K562 (cell line): ENCODE measurements at regions not wholly inside any gene's neighbourhood (a gene's known extent, or its start where the extent isn't known, plus 50 kb on each side); places are given as distances from the start of the nearest gene placed in this dataset.

Source experiments
- ATAC-seq: fragments of 200-7000 bp; cut with Tn5 transposase; 3 replicates; pipeline ENCODE4 v1.9.1; 2020; ENCODE audit warnings: moderate library complexity
- BruUV-seq: library from RNA; stranded (reverse); fragments of 400-500 nt; replicated peaks from 2 replicates; lab custom pipeline; 2021; lab: Mats Ljungman, UMichigan
- CTCF ChIA-PET: fragments of 300-600 bp; formaldehyde crosslinking; extraction: SDS; loops from one replicate; lab custom pipeline; 2021; ENCODE audit warnings: low intra/inter-chr PET ratio; lab: Yijun Ruan, JAX
- POLR2A ChIA-PET: fragments of 300-600, 350-650 bp; sonication (Branson Sonifier 250); formaldehyde crosslinking; extraction: SDS; loops from one replicate; lab custom pipeline; 2021; ENCODE audit warnings: antibody characterized with exemption, inconsistent platforms; lab: Yijun Ruan, JAX
- DNase-seq, 4 experiments: peaks; one replicate each; pipeline versions ENCODE4 v3.0.0 to v3.0.0-alpha.2; 2011 to 2018; ENCODE audit warnings: low spot score in 3 of 4, mixed read lengths in 3 of 4; ENCODE audit errors: extremely low read depth in 1 of 4
- FAIRE-seq: peaks from 2 replicates; lab custom pipeline; 2011; peaks lifted over from hg19 to GRCh38; lab: Jason Lieb, UNC
- H2AFZ ChIP-seq: 2 replicates; pipeline ENCODE4 v1.6.0; 2011; ENCODE audit warnings: low read depth, low read length, control low read depth, inconsistent platforms
- H3K27ac ChIP-seq: fragments of 200-600 bp; 3 replicates; pipeline ENCODE4 v1.8.0; 2011; ENCODE audit warnings: low read depth, mild to moderate bottlenecking, control low read depth, inconsistent platforms, low read length, moderate library complexity, mixed read lengths; ENCODE audit errors: extremely low read depth
- H3K27me3 ChIP-seq, 2 experiments: fragments of 300-600 bp in 1 of 2; 2 replicates in 1 of 2; 3 replicates in 1 of 2; pipeline versions ENCODE4 v1.6.0 to v1.8.0; 2011; ENCODE audit warnings: inconsistent platforms in 2 of 2, low read length in 2 of 2, mild to moderate bottlenecking in 1 of 2, mixed read lengths in 1 of 2, moderate library complexity in 1 of 2; ENCODE audit not compliant: control insufficient read depth in 2 of 2, insufficient read depth in 2 of 2
- H3K36me3 ChIP-seq: fragments of 300-600 bp; 3 replicates; pipeline ENCODE4 v1.8.0; 2011; ENCODE audit warnings: mild to moderate bottlenecking, low read length, inconsistent platforms; ENCODE audit not compliant: control insufficient read depth, insufficient read depth
- H3K4me1 ChIP-seq, 2 experiments: fragments of 200-600 bp in 1 of 2; replicated peaks in 1 of 2; 2 replicates in 1 of 2; 3 replicates in 1 of 2; pipeline versions ENCODE4 v1.5.1 to v1.8.0; 2011; ENCODE audit warnings: inconsistent platforms in 2 of 2, low read length in 2 of 2, mild to moderate bottlenecking in 1 of 2, mixed read lengths in 1 of 2, moderate library complexity in 1 of 2; ENCODE audit not compliant: control insufficient read depth in 2 of 2, insufficient read depth in 2 of 2
- H3K4me2 ChIP-seq: 2 replicates; pipeline ENCODE4 v1.6.1; 2011; ENCODE audit warnings: low read length, control low read depth, inconsistent platforms, mixed read lengths; ENCODE audit not compliant: insufficient read depth
- H3K4me3 ChIP-seq: fragments of 200-600 bp; sonication (generic), shearing (Covaris generic); 2 replicates; pipeline ENCODE4 v1.5.1; 2016; ENCODE audit warnings: control low read depth, inconsistent platforms
- H3K79me2 ChIP-seq: fragments of 200-600 bp; 3 replicates; pipeline ENCODE4 v1.8.0; 2011; ENCODE audit warnings: low read length, inconsistent platforms; ENCODE audit not compliant: control insufficient read depth, insufficient read depth
- H3K9ac ChIP-seq, 2 experiments: 2 replicates each; pipeline versions ENCODE4 v1.6.0 to v1.6.1; 2011; ENCODE audit warnings: low read depth in 2 of 2, low read length in 2 of 2, control low read depth in 1 of 2, inconsistent platforms in 1 of 2, mild to moderate bottlenecking in 1 of 2, mixed read lengths in 1 of 2; ENCODE audit not compliant: insufficient read depth in 1 of 2
- H3K9me1 ChIP-seq: one replicate; pipeline ENCODE4 v1.6.0; 2011; ENCODE audit warnings: inconsistent platforms, mild to moderate bottlenecking, low read length, moderate library complexity; ENCODE audit not compliant: control insufficient read depth, insufficient read depth
- H3K9me3 ChIP-seq: replicated peaks from 2 replicates; pipeline ENCODE4 v1.5.1; 2011; ENCODE audit warnings: low read depth, low read length, inconsistent platforms; ENCODE audit not compliant: control insufficient read depth, insufficient read depth
- H4K20me1 ChIP-seq: replicated peaks from 2 replicates; pipeline ENCODE4 v1.6.1; 2011; ENCODE audit warnings: low read length, inconsistent platforms, mixed read lengths; ENCODE audit not compliant: control insufficient read depth, insufficient read depth
- DPF2 ChIP-seq: fragments of 450-650 bp; IDR thresholded peaks from 2 replicates; pipeline ENCODE4 v1.6.1; 2016
- HOXB6 ChIP-seq: fragments of 250-450 bp; sonication (Bioruptor Pico); IDR thresholded peaks from 2 replicates; pipeline ENCODE4 v1.5.1; 2022; ENCODE audit warnings: mild to moderate bottlenecking, borderline replicate concordance
- L3MBTL2 ChIP-seq: fragments of 450-650 bp; IDR thresholded peaks from 2 replicates; pipeline ENCODE4 v1.6.1; 2016; ENCODE audit warnings: mild to moderate bottlenecking, moderate library complexity
- LARP7 ChIP-seq: fragments of 450-650 bp; IDR thresholded peaks from 2 replicates; pipeline ENCODE4 v1.6.1; 2016
- SRSF1 ChIP-seq: fragments of 200-400 bp; formaldehyde crosslinking; IDR thresholded peaks from 2 replicates; pipeline ENCODE4 v1.6.1; 2017; ENCODE audit warnings: mild to moderate bottlenecking, low read depth, low read length, moderate library complexity
- SUPT5H ChIP-seq: fragments of 450-650 bp; IDR thresholded peaks from 2 replicates; pipeline ENCODE4 v1.6.1; 2016
- XRCC5 ChIP-seq: fragments of 200-400 bp; formaldehyde crosslinking; IDR thresholded peaks from 2 replicates; pipeline ENCODE4 v1.6.1; 2017; ENCODE audit warnings: low read depth, mild to moderate bottlenecking, low read length
- ZBTB9 ChIP-seq: fragments of 450-650 bp; formaldehyde crosslinking; IDR thresholded peaks from 2 replicates; pipeline ENCODE4 v1.4.0; 2020; ENCODE audit warnings: mild to moderate bottlenecking, moderate library complexity
- ZC3H8 ChIP-seq: fragments of 450-650 bp; IDR thresholded peaks from 2 replicates; pipeline ENCODE4 v1.6.1; 2017
- ZNF280B ChIP-seq: fragments of 250-450 bp; sonication (Bioruptor Pico); IDR thresholded peaks from 2 replicates; pipeline ENCODE4 v1.5.1; 2021; ENCODE audit warnings: mild to moderate bottlenecking
- ZNF507 ChIP-seq: conservative IDR thresholded peaks from 2 replicates; pipeline ENCODE4 v1.6.1; 2017; ENCODE audit warnings: missing genetic modification characterization, missing compliant biosample characterization
- WGBS: fragments of 100-300 bp; shearing (Covaris generic); methylation state at CpG from one replicate; pipeline ENCODE4 v1.1.6; 2016; ENCODE audit warnings: low coverage, mixed read lengths; ENCODE audit not compliant: insufficient coverage; ENCODE audit errors: missing lambda C conversion rate; 5-methylcytosine and 5-hydroxymethylcytosine counted together
- in situ Hi-C: fragments of 300-500 bp; cut with MboI; formaldehyde crosslinking; loops from 4 replicates; pipeline ENCODE4 v1.15.0; 2018; ENCODE audit warnings: inconsistent platforms, mixed read lengths
- intact Hi-C: fragments of 100-400 bp; cut with micrococcal nuclease; formaldehyde crosslinking; loops from 2 replicates; pipeline ENCODE4 v1.14.2; 2022

- in situ Hi-C loops = no loop called here
- Histone ChIP-seq H3K9me3 (no peaks in the 10 kb centered on the region), H3K27me3 (peaks cover 2 to 33% of the 10 kb centered on the region in 2 experiments; a peak in 4 of 5 replicates), H3K9me1 (no peaks in the 10 kb centered on the region), H3K27ac (no peak overlapping the region), H3K4me3 (no peak overlapping the region), H3K9ac (no peak overlapping the region), H3K79me2 (no peaks in the 10 kb centered on the region), H4K20me1 (no peaks in the 10 kb centered on the region), H3K4me1 (no peaks in the 10 kb centered on the region), H2AFZ (no peak overlapping the region), H3K4me2 (no peak overlapping the region), H3K36me3 (no peaks in the 10 kb centered on the region)
- WGBS = 4% methylated on average over 1 of the region's 1 CpG
- no peak for FAIRE-seq
- intact Hi-C loops = no loop called here
- no peak for TF ChIP-seq HOXB6 (CRISPR knock-in tag)
- no peak for TF ChIP-seq XRCC5
- no peak for TF ChIP-seq SUPT5H
- no peak for TF ChIP-seq ZBTB9
- no peak for TF ChIP-seq L3MBTL2
- no peak for TF ChIP-seq DPF2
- no peak for TF ChIP-seq SRSF1
- no peak for TF ChIP-seq ZC3H8
- no peak for TF ChIP-seq ZNF280B (CRISPR knock-in tag)
- no peak for TF ChIP-seq LARP7
- TF ChIP-seq ZNF507 (tag) = no peak
- ChIA-PET CTCF (no interaction called here), POLR2A (no interaction called here)
- no TSS peak for BruUV-seq
- ATAC-seq = no peak
- no peak for DNase-seq
These were observed 127.5 kb downstream of the ATPSCKMT start for GRCh38 chr5:10122076-10122726.
